Right renal cortex interstitium (tissue), 3 donors: ENCODE measurements at regions not wholly inside any gene's neighbourhood (a gene's known extent, or its start where the extent isn't known, plus 50 kb on each side); places are given as distances from the start of the nearest gene placed in this dataset.

Experiments used
- DNase-seq, 3 donors: peaks; one replicate each; pipeline ENCODE4 v3.0.0-alpha.2; 2013; ENCODE audit warnings: low read depth in 3 of 3, low spot score in 2 of 3

DNA sequence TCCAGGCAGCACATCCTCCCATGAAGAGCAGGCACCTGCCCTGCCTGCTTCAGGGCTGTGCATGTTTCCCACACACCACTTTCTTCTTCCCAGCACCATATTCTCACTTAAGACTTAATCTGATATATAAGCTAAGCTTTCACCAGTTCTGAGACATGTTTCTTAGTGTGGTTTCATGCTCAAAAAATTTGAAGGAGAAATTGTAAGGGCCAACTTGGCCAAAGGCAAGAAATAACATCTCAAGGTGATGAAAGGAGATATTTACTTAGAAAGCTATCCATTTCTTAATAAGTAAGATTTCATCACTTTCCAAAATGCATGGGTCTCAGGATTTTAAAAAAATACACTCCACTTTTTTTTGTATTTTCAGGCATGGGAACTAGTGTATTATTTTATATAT, 468.1 kb upstream of the AKR1E2 start:
- no peak for DNase-seq

DNA sequence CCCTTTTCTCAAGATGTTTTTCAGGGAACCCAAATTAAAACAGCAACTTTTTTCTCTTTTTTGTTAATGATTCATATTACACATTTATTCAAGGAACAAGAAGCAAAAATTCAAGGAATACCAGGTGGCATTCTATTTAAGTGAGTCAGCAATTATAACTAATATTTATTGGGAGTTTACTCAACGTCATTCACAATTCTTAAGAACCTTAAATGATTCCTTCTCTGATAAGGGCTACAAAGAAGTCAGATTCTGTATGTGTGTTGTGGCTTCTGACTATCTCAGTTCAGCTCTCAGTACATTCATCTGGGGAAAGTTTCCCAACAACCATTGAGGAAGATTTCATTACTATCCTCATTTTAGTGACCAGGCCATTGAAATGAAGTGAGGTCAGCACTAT, 470.7 kb upstream of the AKR1E2 start:
- no peak for DNase-seq

DNA sequence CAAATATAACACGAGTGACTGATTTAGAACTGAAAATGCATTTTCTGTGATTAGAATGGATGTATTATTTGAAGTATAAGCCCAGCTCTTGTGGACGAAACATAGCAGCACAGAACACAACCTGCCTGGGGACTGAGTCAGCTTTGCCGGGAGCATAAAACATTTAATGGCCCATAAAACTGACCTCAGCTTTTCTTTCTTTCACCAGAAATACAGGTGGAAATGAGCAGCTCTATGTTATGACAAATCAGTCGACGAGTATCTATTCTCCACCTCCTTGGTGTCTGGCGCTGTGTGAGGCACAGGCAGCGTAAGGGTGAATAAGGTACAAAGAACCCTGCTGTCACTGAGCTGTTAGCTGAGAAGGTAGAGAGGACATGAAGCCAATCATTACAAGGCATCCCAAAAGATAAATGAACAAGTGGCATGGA, 471.6 kb upstream of the AKR1E2 start:
- DNase-seq: no peak

DNA sequence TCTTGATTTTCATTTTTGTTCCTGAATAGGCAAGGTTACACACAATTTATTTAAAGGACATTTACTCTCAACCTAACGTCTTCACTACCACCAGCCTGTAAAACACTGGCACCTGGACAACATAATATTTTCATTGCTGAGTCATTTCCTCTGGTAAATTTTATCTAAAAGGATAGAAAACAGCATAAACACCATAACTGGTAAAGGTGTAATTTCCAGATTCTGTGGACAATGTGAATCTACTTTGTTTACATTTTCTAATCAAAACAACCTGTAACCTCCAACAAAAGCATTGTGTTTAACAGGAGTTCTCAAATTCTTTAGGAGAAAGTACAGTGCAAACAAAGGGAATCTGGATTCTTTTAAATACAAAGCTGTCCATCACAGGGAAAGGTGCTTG, 472.0 kb upstream of the AKR1E2 start:
- DNase-seq: no peak

DNA sequence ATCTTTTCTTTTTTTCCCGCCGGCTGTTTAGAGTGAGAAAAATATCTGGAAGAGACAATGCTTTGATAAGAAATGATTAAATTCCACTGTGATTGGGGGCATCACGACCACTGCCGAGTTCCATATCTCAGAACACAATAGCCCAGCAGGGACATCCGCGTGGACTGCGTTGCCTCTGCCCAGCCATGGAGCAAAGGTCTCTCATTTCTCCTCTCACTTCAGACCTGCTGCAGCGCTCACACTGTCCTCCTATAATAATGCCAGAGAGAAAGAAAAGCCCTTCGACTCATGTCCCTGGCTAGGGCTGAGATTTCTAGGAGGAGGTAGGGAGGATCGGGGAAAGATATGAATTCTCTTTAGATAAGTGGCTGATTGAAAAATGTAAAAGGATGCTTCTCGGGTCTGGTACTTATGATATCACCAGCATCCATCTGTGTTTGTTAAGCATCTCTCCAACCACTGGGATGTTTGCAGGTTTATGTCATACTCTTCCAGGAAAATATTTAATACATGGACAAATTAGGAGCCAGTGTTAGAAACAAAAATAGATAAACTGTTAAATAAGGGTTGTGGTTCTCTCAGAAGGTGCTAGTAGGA, 472.9 kb upstream of the AKR1E2 start:
- no peak for DNase-seq

DNA sequence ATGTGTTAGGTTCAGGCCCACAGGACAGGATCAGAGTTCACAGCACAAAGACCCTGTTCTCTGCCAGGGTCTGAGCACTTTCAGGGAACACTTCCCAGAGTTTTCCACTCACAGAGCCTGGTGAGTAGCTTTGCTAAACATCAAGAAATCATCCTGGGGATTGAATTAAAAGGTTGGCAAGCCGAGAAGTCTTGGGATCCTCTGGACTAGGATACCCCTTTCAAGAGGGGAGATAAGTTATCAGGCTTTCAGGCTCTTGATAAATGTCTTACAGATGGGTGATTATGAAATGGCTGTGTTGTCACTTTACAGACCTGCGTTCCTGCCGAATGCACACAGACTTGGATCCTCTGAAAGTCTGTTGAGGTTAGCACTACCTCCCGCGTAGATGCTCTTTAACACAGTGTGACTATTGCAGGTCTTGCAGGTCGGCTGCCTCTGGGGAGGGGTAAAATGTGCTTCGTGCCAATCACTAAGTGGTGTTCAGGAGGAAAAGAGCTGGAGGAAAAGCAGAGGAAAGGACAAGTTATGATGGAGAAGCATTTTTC, 473.5 kb upstream of the AKR1E2 start:
- no peak for DNase-seq

DNA sequence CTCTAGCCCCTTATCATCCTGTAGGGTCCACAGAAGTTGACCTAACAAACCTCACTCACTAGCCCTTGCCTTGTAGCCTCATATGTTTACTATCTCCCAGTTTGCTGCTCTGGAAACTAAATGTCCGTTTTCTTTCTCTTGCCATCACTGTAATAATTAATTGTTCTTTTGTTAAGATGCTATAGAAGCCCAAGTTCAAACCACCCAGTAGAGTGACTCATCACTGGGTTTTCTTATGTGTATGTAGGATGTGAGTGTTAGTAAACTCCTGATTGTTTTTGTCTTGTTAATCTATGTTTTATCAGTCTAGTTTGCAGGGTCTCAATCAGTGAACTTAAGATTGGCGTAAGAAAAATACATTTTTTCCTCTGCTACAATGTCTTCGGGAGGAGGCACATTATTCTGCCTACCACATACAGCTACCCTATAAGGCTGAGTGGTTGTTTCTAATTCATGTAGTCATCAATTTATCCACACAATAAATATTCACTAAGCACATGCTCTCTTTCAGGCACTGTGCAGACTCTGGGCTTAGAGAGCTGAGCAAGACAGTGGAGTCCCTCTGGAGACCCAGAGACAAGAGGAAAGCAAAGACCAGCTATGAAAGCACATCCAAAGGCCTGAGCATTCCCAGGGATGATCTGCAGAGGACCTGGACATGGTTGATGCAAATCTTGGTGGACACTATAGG, 474.1 kb upstream of the AKR1E2 start:
- DNase-seq: no peak

DNA sequence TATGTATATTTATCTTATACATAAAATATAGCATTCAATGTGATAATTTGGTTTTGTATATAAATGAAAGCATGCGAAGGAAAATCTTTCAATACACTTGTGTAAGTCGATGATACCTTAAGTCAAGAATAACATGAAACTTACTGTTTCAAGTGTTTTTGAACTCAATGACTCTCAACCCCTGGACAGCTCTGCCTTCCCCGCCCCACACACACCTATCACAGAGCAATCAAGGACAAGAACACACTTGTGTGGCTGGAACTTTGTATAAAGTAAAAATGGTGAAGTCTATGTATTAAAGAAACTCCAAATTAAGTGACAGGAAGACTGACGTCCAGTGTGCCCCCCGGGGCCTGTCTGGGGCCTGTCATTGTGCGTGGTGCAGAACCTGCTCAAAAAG, 478.6 kb upstream of the AKR1E2 start:
- no peak for DNase-seq

DNA sequence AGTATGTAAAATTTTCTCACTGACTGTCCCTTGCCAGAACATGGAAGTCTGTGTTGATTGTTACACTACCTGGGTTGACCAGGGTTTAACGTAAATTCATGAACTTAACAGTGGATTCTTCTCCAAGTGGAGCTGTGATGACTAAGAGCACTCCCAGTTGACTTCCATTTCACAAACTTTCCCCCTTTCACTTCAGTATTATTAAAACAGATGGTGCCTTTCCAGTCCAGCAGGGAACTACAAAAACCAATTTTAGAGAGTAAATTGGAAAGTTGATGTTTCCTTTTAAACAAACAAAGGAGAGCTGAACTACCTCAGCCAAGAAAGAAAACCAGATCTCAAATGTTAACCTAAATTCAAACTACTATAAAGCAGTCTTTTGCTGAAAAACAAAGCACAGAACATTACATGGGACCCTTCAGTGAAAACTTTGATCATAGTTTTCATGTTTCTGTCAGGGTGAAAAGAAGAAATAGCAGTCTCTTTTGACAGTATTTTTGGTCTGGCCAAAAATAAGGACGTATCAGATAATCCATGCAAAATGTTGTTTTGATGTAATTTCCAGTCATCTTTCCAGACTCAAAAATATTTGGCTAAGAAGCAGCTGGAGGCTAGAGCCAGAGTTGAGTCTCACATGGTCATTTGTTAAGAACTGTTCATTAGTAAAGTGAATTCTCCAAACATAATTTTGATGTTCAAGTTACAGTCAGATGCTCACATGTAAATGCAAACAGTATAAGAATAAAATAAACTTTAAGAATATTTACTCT, 479.9 kb upstream of the AKR1E2 start:
- no peak for DNase-seq

DNA sequence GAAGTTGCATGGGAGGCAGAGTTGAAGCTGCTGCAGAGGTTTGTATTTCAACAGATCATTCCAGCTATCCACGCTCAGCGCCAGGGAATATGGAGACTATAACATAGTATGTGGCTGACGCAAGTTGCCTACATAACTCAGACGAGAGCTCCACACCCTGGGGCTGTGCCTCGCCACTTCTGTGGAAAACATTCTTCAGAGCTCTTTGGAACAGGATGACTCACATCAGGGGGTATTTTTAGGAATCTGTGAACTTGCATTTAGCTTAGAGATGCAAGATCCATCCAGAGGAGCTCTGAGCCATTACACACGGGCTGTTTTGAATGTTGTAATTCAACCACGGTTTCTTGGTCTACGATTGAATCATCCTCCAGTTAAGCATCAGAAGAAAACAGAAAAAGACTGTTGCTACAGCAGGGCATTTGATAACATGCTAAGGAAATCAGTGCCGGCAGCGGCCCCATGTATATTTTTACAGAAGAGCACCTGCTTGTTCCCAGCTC, 481.5 kb upstream of the AKR1E2 start:
- no peak for DNase-seq

DNA sequence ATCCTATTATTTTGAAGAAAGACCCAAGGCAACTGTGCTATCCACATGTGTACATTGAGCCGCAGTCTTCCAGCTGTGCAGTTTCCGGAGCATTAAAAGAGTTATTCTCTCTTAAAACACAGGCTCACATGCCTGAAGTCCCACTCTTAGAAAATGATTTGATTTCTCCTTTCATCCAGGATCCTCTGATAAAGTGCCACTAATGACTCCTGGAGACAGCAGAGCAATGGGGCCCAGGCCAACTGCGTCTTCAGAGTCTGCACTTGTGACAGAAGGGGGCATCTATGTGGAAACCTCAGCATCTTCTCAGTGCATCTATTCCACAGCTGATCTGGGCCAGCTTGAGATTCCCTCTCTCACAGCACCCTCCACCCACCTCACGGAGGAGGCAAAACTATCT, 482.1 kb upstream of the AKR1E2 start:
- DNase-seq: no peak

DNA sequence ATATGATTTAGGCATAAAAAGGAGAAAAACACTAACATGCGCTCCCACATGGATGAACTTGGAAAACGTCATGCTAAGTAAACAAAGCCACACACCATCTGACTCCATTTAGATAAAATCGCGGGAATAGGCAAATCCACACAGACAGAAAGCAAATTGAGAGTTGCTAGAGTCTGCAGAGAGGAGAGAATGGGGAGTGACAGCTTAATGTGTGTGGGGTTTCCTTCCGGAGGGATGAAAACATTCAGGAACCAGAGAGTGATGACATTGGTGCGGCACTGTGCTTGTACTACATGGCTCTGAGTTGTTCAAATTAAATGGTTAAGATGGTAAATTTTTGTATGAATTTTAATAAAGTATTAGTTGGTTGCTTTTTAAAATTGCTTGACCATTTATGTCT, 482.9 kb upstream of the AKR1E2 start:
- no peak for DNase-seq

DNA sequence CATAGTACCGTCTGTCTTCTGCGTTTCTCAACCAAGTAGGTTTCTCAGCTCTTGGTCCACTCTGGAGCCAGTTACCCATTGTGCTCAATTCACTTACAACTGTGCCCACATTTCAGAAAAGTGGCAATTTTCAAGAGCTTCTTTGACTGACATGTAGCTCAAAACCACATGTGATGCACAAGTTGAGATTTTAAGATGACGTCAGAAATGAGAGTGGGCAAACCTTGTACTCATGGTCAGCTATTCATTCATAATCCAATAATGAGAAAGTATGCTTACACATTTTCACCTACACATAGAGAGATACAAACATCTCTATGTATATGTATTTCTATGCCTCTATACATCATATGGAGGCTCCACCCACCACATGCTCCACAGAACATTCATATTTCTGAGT, 487.2 kb upstream of the AKR1E2 start:
- DNase-seq: no peak

DNA sequence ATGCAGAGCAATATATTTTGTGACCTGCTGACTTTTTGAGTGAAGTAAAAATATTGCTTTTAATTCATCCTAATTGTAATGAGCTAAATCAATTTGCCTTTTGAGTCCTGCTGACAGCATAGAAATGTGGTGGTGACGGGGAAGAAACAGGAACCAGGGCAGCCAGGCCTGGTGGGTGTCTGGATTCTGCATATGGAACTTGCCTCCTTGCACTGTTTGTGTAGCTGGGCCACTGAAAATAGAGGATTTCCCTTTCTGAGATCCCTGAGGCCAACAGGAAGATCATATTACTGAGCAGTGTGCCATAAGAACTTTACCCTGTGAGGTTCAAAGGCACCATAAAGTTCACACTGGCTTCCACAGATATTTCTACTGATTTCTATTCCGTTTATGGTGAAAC, 488.4 kb upstream of the AKR1E2 start:
- no peak for DNase-seq

DNA sequence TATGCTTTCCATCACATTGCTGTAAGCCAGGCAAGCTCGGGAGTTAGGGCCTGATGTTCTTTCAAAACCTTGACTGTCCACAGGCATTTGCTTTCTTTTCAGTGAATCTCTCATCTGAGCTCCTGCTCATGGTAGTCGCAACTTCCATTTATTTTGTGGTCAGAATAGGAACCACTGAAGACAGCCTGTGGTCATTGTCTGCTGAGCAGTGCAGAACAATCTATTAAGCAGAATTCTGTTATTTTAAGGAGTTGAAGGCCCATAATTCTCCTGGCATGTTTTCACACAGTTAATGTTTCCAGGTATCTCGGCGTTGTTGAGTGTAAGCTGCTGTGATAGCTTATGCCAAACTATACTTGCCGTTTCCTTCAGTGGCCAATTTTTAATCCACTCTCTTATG, 491.1 kb upstream of the AKR1E2 start:
- DNase-seq: no peak

DNA sequence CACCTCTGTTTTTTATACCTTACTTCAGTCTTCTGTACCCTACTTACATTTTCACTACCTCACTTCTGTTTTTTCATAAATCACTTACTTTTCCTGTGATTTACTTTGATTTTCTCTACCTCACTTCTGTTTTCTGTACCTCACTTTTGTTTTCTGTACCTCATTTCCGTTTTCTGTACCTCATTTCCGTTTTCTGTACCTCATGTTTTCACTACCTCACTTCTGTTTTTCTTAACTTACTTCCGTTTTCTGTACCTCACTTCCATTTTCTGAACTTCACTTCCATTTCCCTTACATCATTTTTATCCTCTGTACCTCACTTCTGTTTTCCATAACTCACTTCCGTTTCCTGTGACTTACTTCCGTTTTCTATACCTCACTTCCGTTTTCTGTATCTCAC, 492.0 kb upstream of the AKR1E2 start:
- no peak for DNase-seq

DNA sequence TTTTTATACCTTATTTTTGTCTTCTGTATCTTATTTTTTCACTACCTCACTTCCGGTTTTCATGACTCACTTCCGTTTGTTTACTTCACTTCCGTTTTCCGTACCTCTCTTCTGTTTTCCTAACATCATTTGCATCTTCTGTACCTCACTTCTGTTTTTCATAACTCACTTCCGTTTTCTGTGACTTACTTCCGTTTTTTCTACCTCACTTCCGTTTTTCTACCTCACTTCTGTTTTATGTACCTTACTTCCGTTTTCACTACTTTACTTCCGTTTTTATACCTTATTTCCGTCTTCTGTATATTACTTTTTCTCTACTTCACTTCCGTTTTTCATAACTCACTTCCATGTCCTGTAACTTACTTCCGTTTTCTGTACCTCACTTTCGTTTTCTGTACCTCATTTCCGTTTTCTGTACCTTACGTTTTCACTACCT, 492.5 kb upstream of the AKR1E2 start:
- no peak for DNase-seq

DNA sequence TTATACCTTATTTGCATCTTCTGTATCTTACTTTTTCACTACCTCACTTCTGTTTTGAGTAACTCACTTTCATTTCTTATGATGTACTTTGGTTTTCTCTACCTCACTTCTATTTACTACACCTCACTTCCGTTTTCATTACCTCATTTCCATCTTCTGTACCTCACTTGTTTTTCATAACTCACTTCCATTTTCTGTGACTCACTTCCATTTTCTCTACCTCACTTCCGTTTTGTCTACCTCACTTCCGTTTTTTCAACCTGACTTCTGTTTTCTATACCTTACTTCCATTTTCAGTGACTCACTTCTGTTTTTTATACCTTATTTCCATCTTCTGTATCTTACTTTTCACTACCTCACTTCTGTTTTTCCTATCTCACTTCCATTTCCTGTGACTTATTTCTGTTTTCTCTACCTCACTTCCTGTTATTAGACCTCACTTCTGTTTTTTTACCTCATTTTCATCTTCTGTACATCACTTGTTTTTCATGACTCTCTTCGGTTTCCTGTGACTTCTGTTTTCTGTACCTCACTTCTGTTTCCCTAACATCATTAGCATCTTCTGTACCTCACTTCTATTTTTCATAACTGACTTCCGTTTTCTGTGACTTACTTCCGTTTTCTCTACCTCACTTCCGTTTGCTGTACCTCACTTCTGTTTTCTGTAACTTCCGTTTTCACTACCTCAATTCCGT, 493.1 kb upstream of the AKR1E2 start:
- DNase-seq: no peak

DNA sequence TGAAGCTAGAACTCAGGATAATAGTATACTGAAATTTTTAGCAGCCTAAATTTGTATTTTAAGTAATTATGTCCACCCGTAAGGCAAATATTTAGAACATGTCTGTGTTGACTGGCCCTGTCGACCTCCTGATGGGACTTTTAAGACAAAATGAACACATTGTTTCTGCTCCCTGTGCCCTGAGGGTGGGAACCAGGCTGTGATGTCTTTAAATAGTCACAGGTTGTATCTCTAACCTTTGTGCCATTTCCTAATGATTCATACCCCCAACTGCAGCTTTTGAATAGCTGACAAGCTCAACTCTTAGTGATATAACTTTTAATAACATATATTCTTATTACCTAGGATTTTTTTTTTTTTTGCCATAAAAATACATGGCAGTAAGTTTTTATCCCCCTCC, 494.9 kb upstream of the AKR1E2 start:
- no peak for DNase-seq

DNA sequence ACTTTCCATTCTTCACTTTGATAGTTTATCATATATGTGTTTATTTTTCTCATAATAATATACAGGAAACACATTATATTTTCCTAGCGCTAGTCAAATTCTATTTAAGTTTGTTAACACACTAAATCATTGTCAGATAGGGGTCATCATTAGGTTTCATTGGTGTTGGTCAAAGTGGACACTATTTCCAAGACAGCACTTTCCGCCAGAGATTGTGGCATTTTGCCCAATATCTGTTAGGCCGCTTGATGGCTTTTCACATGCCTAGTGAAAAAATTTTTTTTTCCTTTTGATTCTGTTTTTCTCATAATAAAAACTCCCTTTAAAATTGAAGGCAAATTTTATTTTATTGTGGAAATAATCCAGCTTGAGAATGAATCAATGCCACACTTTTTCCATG, 495.4 kb upstream of the AKR1E2 start:
- DNase-seq: no peak

DNA sequence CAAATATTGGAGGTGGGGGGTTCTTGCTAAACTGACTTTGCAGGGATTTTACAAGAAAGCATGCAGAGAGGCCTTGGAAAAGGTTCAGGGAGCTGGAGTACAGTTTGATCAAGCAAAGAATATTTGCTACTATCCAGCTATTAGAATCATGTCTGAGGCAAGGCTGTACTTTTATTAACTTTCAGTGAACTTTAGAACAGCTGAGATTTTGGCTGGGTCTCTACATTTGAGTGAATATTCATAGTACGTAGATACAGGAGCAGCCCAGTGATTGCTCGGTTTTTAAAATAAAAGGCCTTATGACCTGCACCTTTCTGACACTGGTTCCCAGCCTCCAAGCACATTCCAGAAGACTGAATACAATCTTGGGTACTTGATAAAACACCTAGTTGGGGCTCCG, 496.8 kb upstream of the AKR1E2 start:
- no peak for DNase-seq
